ENCODE measurements at regions not wholly inside any gene's neighbourhood (a gene's known extent, or its start where the extent isn't known, plus 50 kb on each side); places are given as distances from the start of the nearest gene placed in this dataset.

DNA sequence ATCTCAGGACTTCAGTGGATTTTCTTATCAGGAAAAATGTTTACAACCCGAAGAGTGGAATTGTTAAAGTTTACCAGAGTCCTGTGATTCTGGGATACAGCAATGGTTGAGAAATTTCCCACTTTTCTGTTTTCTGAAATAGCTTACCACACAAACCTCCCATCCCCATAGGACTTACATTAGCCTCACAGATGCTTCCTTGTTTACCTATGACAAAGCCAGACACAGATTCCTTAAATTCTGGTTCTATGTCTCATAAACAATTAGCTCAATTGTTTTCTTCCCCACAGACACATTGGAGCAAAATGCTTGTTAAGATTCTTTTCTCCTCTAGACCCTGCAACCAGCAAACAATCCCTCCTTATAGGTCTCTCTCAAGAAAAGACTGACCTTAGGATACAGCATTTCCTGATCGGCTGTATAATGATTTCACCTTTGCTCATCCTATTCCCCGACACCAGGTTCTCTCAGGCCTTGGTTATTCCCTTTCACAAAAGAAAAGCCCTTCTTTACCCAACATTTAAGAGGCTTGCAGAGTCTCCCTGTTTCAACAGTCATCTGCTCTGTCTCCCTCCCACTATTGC, 886.2 kb downstream of the ARAP2 start:
- DNase-seq (ENCODE audit: low read depth), result no peak
- H3K4me3 ChIP-seq (ENCODE audit: low read depth, low read length), result no peak overlapping the region

GRCh38 chr4:35364321-35364870, 879.9 kb downstream of the ARAP2 start:
- no peak for DNase-seq (ENCODE audit: low read depth)
- H3K4me3 ChIP-seq (ENCODE audit: low read depth, low read length), result no peak overlapping the region

- no peak overlapping the region for H3K4me3 ChIP-seq (ENCODE audit: low read depth, low read length)
- no peak for DNase-seq (ENCODE audit: low read depth)
These were observed 879.1 kb downstream of the ARAP2 start for GRCh38 chr4:35365186-35365585.

GRCh38 chr4:35399912-35400311, 844.4 kb downstream of the ARAP2 start:
- DNase-seq (ENCODE audit: low read depth), result no peak
- no peak overlapping the region for H3K4me3 ChIP-seq (ENCODE audit: low read depth, low read length)

- H3K4me3 ChIP-seq (ENCODE audit: low read depth, low read length), result no peak overlapping the region
- no peak for DNase-seq (ENCODE audit: low read depth)
These were observed 821.2 kb downstream of the ARAP2 start for GRCh38 chr4:35423104-35423503.

DNA sequence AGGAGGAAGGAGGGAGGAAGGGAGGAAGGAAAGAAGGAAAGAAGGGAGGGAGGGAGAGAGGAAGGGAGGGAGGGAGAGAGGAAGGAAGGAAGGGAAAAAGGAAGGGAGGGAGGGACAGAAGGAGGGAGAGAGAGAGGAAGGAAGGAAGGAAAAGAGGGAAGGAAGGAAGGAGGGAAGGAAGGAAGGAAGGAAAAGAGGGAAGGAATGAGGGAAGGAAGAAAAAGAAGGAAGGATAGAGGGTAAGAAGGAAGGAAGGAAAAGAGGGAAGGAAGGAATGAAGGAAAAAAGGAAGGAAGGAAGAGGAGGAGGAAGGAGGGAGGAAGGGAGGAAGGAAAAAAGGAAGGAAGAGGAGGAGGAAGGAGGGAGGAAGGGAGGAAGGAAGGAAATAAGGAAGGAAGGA, 796.8 kb downstream of the ARAP2 start:
- DNase-seq (ENCODE audit: low read depth), result no peak
- no peak overlapping the region for H3K4me3 ChIP-seq (ENCODE audit: low read depth, low read length)

GRCh38 chr4:35459045-35459444, 785.3 kb downstream of the ARAP2 start:
- H3K4me3 ChIP-seq (ENCODE audit: low read depth, low read length), result no peak overlapping the region
- DNase-seq (ENCODE audit: low read depth), result no peak

DNA sequence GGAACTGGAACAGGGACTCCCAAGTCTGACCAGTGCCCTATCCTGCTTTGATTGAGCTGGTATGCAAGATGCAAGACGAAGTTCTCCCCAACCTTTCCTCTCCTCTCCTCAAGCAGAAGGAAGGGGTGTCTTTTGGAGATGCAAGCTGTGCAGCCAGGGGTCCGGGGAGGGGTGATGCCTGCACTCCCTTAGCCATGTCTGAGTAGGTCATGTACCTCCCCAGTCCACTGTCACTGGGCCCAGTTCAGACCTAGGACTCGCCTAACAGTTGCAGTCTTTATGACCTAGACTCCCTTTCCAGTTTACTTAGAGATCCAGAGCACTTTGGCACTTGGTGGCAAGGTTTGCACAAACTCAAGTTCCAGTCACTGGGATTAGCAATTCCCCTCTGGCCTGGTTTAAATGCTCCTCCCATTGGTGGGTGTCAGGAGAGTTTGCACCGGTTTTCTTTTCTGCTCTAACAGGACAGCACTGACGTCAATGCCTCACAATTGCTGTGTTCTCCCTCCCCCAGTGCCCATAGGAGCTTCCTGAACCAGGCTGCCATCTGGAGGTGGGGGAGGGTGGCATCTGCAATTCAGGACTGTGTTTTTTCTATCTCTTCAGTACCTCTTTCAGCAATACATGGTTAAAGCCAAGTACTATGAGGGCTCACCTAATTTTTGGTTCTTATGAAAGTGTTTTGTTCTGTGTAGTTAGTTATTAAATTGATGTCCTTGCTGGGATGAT, 782.2 kb downstream of the ARAP2 start:
- DNase-seq (ENCODE audit: low read depth), result no peak
- H3K4me3 ChIP-seq (ENCODE audit: low read depth, low read length), result no peak overlapping the region

DNA sequence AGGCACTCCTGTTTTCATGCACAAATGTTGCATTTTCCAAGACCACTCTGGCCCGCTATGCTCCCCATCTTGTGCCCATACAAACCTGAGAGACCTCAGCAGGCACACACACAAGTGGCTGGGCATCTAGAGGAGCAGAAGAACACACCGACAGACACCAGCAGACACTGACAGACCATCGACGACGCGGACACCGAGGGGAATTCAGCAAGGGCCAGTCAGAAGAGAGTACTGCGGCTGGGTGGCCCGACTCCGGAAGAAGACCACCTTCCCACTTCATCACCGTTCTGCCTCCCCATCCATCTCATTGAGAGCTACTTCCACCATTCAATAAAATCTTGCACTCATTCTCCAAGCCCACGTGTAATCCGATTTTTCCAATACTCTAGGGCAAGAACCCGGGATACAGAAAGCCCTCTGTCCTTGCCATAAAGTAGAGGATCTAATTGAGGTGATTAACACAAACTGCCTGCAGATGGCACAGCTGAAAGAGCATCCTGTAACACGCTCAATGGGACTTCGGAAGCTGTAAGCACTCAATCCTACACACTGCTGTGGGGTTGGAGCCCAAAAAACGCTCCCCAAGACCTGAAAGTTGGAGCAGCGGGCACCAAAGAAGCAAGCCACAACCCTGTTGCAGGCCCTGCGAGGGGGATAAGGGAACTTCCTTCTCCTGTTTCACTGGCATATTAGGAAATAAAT, 780.9 kb downstream of the ARAP2 start:
- H3K4me3 ChIP-seq (ENCODE audit: low read depth, low read length), result no peak overlapping the region
- no peak for DNase-seq (ENCODE audit: low read depth)

- no peak for DNase-seq (ENCODE audit: low read depth)
- H3K4me3 ChIP-seq (ENCODE audit: low read depth, low read length), result no peak overlapping the region
These were observed 779.3 kb downstream of the ARAP2 start for GRCh38 chr4:35464964-35465528.

GRCh38 chr4:35491093-35491492, 753.2 kb downstream of the ARAP2 start:
- DNase-seq (ENCODE audit: low read depth), result no peak
- H3K4me3 ChIP-seq (ENCODE audit: low read depth, low read length), result no peak overlapping the region

DNA sequence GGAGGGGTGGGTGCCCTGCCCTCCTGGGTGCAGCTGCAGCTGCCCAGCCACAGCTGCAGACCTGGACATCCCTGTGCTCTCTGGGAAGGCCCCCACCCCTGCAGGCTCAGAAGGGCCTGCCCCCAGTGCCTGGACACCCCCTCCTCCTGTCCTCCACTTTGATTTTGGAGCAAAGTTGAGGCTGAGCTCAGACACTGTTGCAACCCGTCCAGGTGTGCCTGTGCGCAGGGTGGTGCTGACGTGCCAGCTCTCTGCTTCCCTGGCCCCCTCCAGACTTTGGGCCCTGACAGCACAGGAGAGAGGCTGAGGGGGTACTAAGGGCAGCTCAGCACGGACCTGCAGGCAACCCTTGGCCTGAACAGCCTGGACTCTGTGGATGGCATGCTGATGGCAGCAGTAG, 750.3 kb downstream of the ARAP2 start:
- no peak overlapping the region for H3K4me3 ChIP-seq (ENCODE audit: low read depth, low read length)
- no peak for DNase-seq (ENCODE audit: low read depth)

DNA sequence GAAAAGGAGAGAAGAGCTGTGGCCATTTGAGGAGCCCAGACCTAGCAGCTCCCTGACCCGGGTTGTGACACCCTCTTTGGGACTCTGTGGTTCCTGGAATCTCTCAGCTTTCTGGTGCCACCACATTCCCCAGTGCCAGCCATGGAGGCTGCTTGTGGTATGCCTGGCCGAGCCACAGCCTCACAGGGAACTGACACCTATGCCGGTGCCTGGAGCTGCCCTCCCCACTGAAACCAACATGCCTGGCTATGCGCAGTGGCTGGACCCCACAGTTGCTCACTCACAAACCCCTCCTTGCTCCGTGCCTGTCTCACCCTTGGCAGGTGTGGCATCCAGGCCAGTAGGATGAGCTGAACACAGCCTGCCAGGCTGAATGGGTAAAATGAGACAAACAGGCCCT, 749.4 kb downstream of the ARAP2 start:
- no peak overlapping the region for H3K4me3 ChIP-seq (ENCODE audit: low read depth, low read length)
- DNase-seq (ENCODE audit: low read depth), result no peak

GRCh38 chr4:35500812-35501211, 743.5 kb downstream of the ARAP2 start:
- DNase-seq (ENCODE audit: low read depth), result no peak

GRCh38 chr4:35503435-35503834, 740.9 kb downstream of the ARAP2 start:
- no peak overlapping the region for H3K4me3 ChIP-seq (ENCODE audit: low read depth, low read length)
- DNase-seq (ENCODE audit: low read depth), result no peak

More at GRCh38 chr4:35500812-35501211, 743.5 kb downstream of the ARAP2 start:
- no peak overlapping the region for H3K4me3 ChIP-seq (ENCODE audit: low read depth, low read length)

GRCh38 chr4:35506161-35506560, 738.2 kb downstream of the ARAP2 start:
- no peak for DNase-seq (ENCODE audit: low read depth)

GRCh38 chr4:35511851-35512250, 732.5 kb downstream of the ARAP2 start:
- H3K4me3 ChIP-seq (ENCODE audit: low read depth, low read length), result no peak overlapping the region
- DNase-seq (ENCODE audit: low read depth), result no peak

More at GRCh38 chr4:35506161-35506560, 738.2 kb downstream of the ARAP2 start:
- H3K4me3 ChIP-seq (ENCODE audit: low read depth, low read length), result no peak overlapping the region

- no peak for DNase-seq (ENCODE audit: low read depth)
- no peak overlapping the region for H3K4me3 ChIP-seq (ENCODE audit: low read depth, low read length)
These were observed 728.2 kb downstream of the ARAP2 start for GRCh38 chr4:35516102-35516501.

DNA sequence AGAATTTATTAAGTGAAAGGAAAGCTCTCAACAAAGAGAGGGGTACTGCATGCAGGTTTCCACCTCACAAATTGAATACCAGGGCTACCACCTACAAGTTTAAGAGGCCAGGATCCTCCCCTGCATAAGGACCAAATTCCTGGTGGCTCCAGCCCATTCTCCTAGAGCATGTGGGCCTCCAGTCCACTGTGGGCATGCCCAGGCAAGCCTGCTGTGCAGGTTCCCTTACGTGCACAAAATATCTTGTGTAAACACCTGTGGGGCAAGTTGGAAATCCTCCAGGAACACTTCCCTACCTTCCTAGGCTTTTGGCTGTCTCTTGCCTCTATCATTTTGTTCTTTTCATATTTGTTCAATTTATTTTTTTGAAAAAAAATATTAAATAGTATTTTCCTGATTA, 724.3 kb downstream of the ARAP2 start:
- H3K4me3 ChIP-seq (ENCODE audit: low read depth, low read length), result no peak overlapping the region
- no peak for DNase-seq (ENCODE audit: low read depth)

DNA sequence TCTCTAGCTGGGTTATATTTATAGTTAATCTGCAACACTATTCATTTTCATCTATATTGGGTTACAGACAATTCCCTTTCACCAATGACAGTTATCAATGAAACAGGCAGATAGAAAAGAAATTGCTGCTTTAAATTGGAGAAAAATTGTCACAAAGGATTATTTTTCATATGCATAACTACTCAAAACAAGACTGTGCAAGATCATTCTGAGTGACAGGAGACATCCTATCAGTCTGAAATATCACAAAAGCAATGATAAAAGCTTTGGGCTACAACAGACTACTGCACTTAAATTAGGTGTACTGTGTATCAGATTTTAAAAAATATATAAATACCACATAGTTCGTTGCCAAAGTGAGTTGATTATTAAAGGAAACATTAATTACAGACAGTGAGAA, 722.6 kb downstream of the ARAP2 start:
- DNase-seq (ENCODE audit: low read depth), result no peak
- H3K4me3 ChIP-seq (ENCODE audit: low read depth, low read length), result no peak overlapping the region
